ENCODE measurements at regions not wholly inside any gene's neighbourhood (a gene's known extent, or its start where the extent isn't known, plus 50 kb on each side); places are given as distances from the start of the nearest gene placed in this dataset.

GRCh38 chr17:54754560-54754959 is 146.1 kb upstream of the TOM1L1 start:
- TF ChIP-seq CTCF (IDR thresholded peaks at IDR 0.05) (no peak), POLR2A (IDR thresholded peaks at IDR 0.05) (no peak)
